Tibial nerve (tissue), 4 donors: ENCODE measurements at regions not wholly inside any gene's neighbourhood (a gene's known extent, or its start where the extent isn't known, plus 50 kb on each side); places are given as distances from the start of the nearest gene placed in this dataset.

Source experiments
- DNase-seq, 2 donors: peaks; one replicate each; pipeline ENCODE4 v3.0.0-alpha.2; 2019; ENCODE audit warnings: low spot score in 2 of 2
- H3K27ac ChIP-seq, 4 donors: fragments of 200-600 bp; sonication (generic) in 3 of 4; one replicate each; pipeline ENCODE4 v1.5.1; 2017 to 2019; ENCODE audit warnings: mild to moderate bottlenecking in 1 of 4
- H3K27me3 ChIP-seq, 2 donors: fragments of 200-600 bp; sonication (generic) in 1 of 2; one replicate each; pipeline versions ENCODE4 v1.5.1 to v1.6.0; 2017 to 2019
- H3K36me3 ChIP-seq, 3 donors: fragments of 200-600 bp; sonication (generic); one replicate each; pipeline ENCODE4 v1.5.1; 2018 to 2019
- H3K4me1 ChIP-seq, 4 donors: fragments of 200-600 bp; sonication (generic) in 3 of 4; one replicate each; pipeline ENCODE4 v1.5.1; 2017 to 2019
- H3K4me3 ChIP-seq, 4 donors: fragments of 200-600 bp; sonication (generic) in 3 of 4; one replicate each; pipeline ENCODE4 v1.5.1; 2017 to 2019; ENCODE audit warnings: mild to moderate bottlenecking in 1 of 4, moderate library complexity in 1 of 4
- H3K9me3 ChIP-seq, 4 donors: fragments of 200-600 bp; sonication (generic) in 3 of 4; one replicate each; pipeline ENCODE4 v1.5.1; 2017 to 2019
- EP300 ChIP-seq, 2 donors: sonication (generic); formaldehyde crosslinking; IDR thresholded peaks; one replicate each; pipeline ENCODE4 v1.6.1; 2017; ENCODE audit warnings: antibody characterized with exemption in 2 of 2, mild to moderate bottlenecking in 1 of 2
- POLR2A ChIP-seq, 2 donors: fragments of 450-650 bp; IDR thresholded peaks; one replicate each; pipeline ENCODE4 v1.6.1; 2017; ENCODE audit warnings: antibody characterized with exemption in 2 of 2, mild to moderate bottlenecking in 2 of 2, moderate library complexity in 2 of 2
- WGBS, 2 donors: methylation state at CpG; one replicate each; pipeline ENCODE4 v1.1.5; 2018; 5-methylcytosine and 5-hydroxymethylcytosine counted together
- TF ChIP-seq, protein P1 (sequence below), 5 experiments: fragments of 200-600 bp in 3 of 5; fragments of 450-650 bp in 2 of 5; sonication (generic) in 3 of 5; IDR thresholded peaks; one replicate each; pipeline ENCODE4 v1.5.1; 2016 to 2019; ENCODE audit warnings: antibody characterized with exemption in 5 of 5, mild to moderate bottlenecking in 3 of 5, moderate library complexity in 2 of 5

DNA sequence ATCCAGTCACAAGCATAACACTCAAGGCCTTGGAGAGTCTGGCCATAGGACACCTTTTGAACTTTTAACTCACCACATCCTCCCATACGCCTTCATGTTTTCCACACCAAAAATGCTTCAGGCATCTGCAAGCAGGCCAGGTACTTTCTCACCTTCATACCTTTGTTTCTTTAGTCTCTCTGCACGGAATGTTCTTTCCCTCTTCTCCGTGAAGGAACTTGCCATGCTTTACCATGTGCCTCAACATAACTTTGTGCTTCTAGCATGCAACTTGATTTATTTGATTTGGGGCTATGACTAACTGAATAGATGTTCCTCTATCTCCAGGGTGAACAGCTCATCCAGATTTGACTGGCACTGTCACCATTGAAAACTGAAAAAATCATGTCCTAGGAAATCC, 141.7 kb upstream of the ACVR2A start:
- Histone ChIP-seq H3K36me3 (no peaks in the 10 kb centered on the region), H3K4me1 (no peaks in the 10 kb centered on the region), H3K9me3 (no peaks in the 10 kb centered on the region), H3K27me3 (no peaks in the 10 kb centered on the region), H3K27ac (no peak overlapping the region), H3K4me3 (no peak overlapping the region)
- DNase-seq, result no peak
- WGBS, 2 donors, result 66 to 77% methylated on average over 3 of the region's 3 CpGs
- TF ChIP-seq, protein P1, sequence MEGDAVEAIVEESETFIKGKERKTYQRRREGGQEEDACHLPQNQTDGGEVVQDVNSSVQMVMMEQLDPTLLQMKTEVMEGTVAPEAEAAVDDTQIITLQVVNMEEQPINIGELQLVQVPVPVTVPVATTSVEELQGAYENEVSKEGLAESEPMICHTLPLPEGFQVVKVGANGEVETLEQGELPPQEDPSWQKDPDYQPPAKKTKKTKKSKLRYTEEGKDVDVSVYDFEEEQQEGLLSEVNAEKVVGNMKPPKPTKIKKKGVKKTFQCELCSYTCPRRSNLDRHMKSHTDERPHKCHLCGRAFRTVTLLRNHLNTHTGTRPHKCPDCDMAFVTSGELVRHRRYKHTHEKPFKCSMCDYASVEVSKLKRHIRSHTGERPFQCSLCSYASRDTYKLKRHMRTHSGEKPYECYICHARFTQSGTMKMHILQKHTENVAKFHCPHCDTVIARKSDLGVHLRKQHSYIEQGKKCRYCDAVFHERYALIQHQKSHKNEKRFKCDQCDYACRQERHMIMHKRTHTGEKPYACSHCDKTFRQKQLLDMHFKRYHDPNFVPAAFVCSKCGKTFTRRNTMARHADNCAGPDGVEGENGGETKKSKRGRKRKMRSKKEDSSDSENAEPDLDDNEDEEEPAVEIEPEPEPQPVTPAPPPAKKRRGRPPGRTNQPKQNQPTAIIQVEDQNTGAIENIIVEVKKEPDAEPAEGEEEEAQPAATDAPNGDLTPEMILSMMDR (IDR thresholded peaks at IDR 0.05), result no peak
- TF ChIP-seq POLR2A (IDR thresholded peaks at IDR 0.05), result no peak
- no peak for TF ChIP-seq EP300 (IDR thresholded peaks at IDR 0.05)

DNA sequence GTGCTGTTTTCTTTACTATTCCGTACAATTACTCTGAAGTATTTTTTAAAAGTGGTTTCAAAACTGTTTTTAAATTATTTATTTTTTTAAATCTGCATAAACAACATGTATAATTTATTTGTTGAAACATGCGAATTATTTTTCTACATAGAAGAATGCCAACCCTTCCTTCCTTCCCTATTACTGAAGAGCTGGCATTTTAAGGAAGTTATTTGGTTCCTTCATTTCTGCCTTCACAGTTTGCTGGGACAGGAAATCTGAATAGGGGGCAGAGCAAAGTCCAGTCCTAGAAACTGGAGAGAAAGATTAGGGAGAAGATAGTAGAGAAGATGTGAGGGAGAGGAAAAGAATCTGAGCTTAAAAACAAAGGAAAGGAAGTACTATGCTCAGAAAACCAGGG, 146.7 kb upstream of the ACVR2A start:
- TF ChIP-seq POLR2A (IDR thresholded peaks at IDR 0.05) (no peak), EP300 (IDR thresholded peaks at IDR 0.05) (no peak)
- TF ChIP-seq, protein P1 (IDR thresholded peaks at IDR 0.05), result no peak
- H3K9me3 ChIP-seq, result no peaks in the 10 kb centered on the region
- WGBS, 2 donors, result 88 to 91% methylated on average over 2 of the region's 2 CpGs
- no peak overlapping the region for H3K27ac ChIP-seq
- H3K4me1 ChIP-seq, result no peaks in the 10 kb centered on the region
- no peaks in the 10 kb centered on the region for H3K36me3 ChIP-seq
- no peaks in the 10 kb centered on the region for H3K27me3 ChIP-seq
- H3K4me3 ChIP-seq, result no peak overlapping the region
- no peak for DNase-seq

GRCh38 chr2:147696426-147696825, 148.4 kb upstream of the ACVR2A start:
- H3K36me3 ChIP-seq, result no peaks in the 10 kb centered on the region
- TF ChIP-seq EP300 (IDR thresholded peaks at IDR 0.05), result no peak
- TF ChIP-seq, protein P1 (IDR thresholded peaks at IDR 0.05), result no peak
- TF ChIP-seq POLR2A (IDR thresholded peaks at IDR 0.05), result no peak
- WGBS, 2 donors, result 77 to 97% methylated on average over 2 of the region's 2 CpGs
- no peak overlapping the region for H3K4me3 ChIP-seq
- no peak for DNase-seq
- no peaks in the 10 kb centered on the region for H3K9me3 ChIP-seq
- no peak overlapping the region for H3K27ac ChIP-seq
- no peaks in the 10 kb centered on the region for H3K27me3 ChIP-seq
- no peaks in the 10 kb centered on the region for H3K4me1 ChIP-seq

DNA sequence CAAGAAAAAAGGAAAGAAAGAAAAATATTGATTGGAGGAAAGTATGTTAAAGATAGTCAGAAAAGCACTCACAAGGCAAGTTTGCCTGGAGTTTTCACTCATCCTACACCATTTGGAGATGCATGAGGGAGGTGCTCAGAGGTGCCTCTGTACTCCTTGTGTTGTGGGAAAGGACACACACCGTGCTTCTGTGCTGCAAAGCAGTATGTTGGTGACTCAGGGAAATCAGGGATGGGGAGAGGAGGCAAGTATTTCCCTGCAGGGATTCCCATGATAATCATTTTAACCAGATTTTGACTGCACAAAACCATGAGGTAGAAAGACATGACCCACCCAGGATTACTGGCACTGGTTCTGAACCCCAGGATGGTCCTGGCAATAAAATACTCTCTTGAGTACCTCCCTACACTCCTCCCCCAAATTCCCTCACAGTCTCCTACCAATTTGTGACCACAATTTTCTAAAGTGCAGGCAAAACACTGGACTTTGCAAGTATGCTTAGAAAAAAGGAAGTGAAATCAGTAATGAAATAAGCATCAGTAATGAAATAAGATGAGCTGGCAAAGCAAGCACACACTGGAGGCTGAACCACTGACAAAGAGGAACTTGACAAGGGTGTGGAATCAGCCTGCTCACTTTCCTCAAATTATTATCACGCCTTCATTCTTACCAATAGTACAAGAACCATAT, 155.5 kb upstream of the ACVR2A start:
- DNase-seq, result no peak
- Histone ChIP-seq H3K36me3 (no peaks in the 10 kb centered on the region), H3K4me3 (no peak overlapping the region), H3K9me3 (peaks cover 0 to 4% (median 0%) of the 10 kb centered on the region in 4 donors), H3K27ac (no peak overlapping the region), H3K27me3 (no peaks in the 10 kb centered on the region), H3K4me1 (no peaks in the 10 kb centered on the region)
- TF ChIP-seq EP300 (IDR thresholded peaks at IDR 0.05) (peak in 1 of 2 donors; percentile 63), POLR2A (IDR thresholded peaks at IDR 0.05) (no peak)
- 64 to 69% methylated on average over 2 of the region's 2 CpGs for WGBS, 2 donors

DNA sequence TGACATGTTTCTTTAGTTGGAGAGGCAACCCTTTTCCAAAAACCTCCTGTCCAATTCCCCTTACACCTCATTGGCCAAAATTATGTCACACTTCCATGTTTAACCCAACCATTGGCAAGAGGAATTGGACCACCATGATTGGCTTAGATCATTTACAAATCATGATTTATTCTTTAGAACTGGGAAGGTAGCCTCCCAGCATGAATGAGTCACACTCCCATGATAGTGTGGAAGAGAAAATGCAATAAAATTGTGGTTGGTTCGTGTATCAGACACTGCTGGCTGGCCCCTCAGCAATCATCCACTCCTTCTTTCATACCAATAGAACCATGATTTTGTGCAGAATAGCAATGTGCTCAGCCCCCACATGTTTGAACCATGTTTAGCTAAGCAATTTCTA, 156.6 kb upstream of the ACVR2A start:
- Histone ChIP-seq H3K4me3 (no peak overlapping the region), H3K4me1 (no peaks in the 10 kb centered on the region), H3K27me3 (no peaks in the 10 kb centered on the region), H3K27ac (no peak overlapping the region), H3K36me3 (no peaks in the 10 kb centered on the region), H3K9me3 (peaks cover 0 to 4% (median 0%) of the 10 kb centered on the region in 4 donors)
- no peak for DNase-seq
- no peak for TF ChIP-seq EP300 (IDR thresholded peaks at IDR 0.05)
- TF ChIP-seq, protein P1 (IDR thresholded peaks at IDR 0.05), result no peak
- 40 to 63% methylated on average over 1 of the region's 1 CpG for WGBS, 2 donors
